H9 (cell line): ENCODE measurements at regions not wholly inside any gene's neighbourhood (a gene's known extent, or its start where the extent isn't known, plus 50 kb on each side); places are given as distances from the start of the nearest gene placed in this dataset.

Experiments
- DNase-seq: peaks from one replicate; pipeline ENCODE4 v3.0.0-alpha.2; 2017
- H2AFZ ChIP-seq: one replicate; pipeline ENCODE4 v1.6.1; 2013; ENCODE audit warnings: mild to moderate bottlenecking, low read length, control low read depth, moderate library complexity
- H2AK5ac ChIP-seq: 2 replicates; pipeline ENCODE4 v1.6.1; 2013; ENCODE audit warnings: low read length, control low read depth, mixed read lengths; ENCODE audit not compliant: insufficient read length
- H2BK120ac ChIP-seq: one replicate; pipeline ENCODE4 v1.6.1; 2013; ENCODE audit warnings: low read depth, mild to moderate bottlenecking, low read length, control low read depth, inconsistent platforms; ENCODE audit not compliant: poor library complexity, severe bottlenecking
- H2BK12ac ChIP-seq: 2 replicates; pipeline ENCODE4 v1.6.1; 2013; ENCODE audit warnings: low read length, control low read depth, mixed read lengths, low read depth; ENCODE audit not compliant: insufficient read length
- H2BK15ac ChIP-seq: 2 replicates; pipeline ENCODE4 v1.6.1; 2013; ENCODE audit warnings: low read depth, low read length, control low read depth
- H2BK20ac ChIP-seq: one replicate; pipeline ENCODE4 v1.6.1; 2013; ENCODE audit warnings: low read depth, mild to moderate bottlenecking, low read length, control low read depth, inconsistent platforms; ENCODE audit not compliant: poor library complexity, severe bottlenecking
- H2BK5ac ChIP-seq: 2 replicates; pipeline ENCODE4 v1.6.1; 2013; ENCODE audit warnings: low read length, control low read depth, mixed read lengths; ENCODE audit not compliant: insufficient read length
- H3K14ac ChIP-seq: 2 replicates; pipeline ENCODE4 v1.6.1; 2013; ENCODE audit warnings: low read length, control low read depth; ENCODE audit not compliant: insufficient read depth
- H3K18ac ChIP-seq: 2 replicates; pipeline ENCODE4 v1.6.1; 2013; ENCODE audit warnings: low read depth, mild to moderate bottlenecking, mixed read lengths, low read length, control low read depth; ENCODE audit not compliant: insufficient read length
- H3K23ac ChIP-seq: 2 replicates; pipeline ENCODE4 v1.6.1; 2013; ENCODE audit warnings: low read length, control low read depth, mixed read lengths, low read depth; ENCODE audit not compliant: insufficient read length
- H3K23me2 ChIP-seq: 2 replicates; pipeline ENCODE4 v1.6.1; 2013; ENCODE audit warnings: low read depth, mild to moderate bottlenecking, mixed read lengths, low read length, control low read depth; ENCODE audit not compliant: insufficient read length, poor library complexity, severe bottlenecking
- H3K27ac ChIP-seq: 2 replicates; pipeline ENCODE4 v1.5.1; 2013; ENCODE audit warnings: low read length, control low read depth, mixed read lengths, low read depth; ENCODE audit not compliant: insufficient read length
- H3K27me3 ChIP-seq: 2 replicates; pipeline ENCODE4 v1.6.1; 2013; ENCODE audit warnings: low read length, control low read depth, inconsistent platforms; ENCODE audit not compliant: insufficient read depth
- H3K4ac ChIP-seq: 2 replicates; pipeline ENCODE4 v1.6.1; 2013; ENCODE audit warnings: low read depth, mild to moderate bottlenecking, control low read depth, inconsistent platforms, low read length, moderate library complexity
- H3K4me1 ChIP-seq: 2 replicates; pipeline ENCODE4 v1.6.1; 2013; ENCODE audit warnings: low read length, control low read depth, inconsistent platforms; ENCODE audit not compliant: insufficient read depth
- H3K4me2 ChIP-seq: 2 replicates; pipeline ENCODE4 v1.6.1; 2013; ENCODE audit warnings: low read length, control low read depth, mixed read lengths; ENCODE audit not compliant: insufficient read length, insufficient read depth
- H3K56ac ChIP-seq: 2 replicates; pipeline ENCODE4 v1.6.1; 2013; ENCODE audit warnings: low read depth, mild to moderate bottlenecking, mixed read lengths, low read length, control low read depth; ENCODE audit not compliant: insufficient read length
- H3K79me1 ChIP-seq: 2 replicates; pipeline ENCODE4 v1.6.1; 2013; ENCODE audit warnings: low read depth, mild to moderate bottlenecking, moderate library complexity, low read length, control low read depth, inconsistent platforms; ENCODE audit not compliant: insufficient read depth, poor library complexity, severe bottlenecking
- H3K79me2 ChIP-seq: 2 replicates; pipeline ENCODE4 v1.6.1; 2013; ENCODE audit warnings: low read length, control low read depth, inconsistent platforms; ENCODE audit not compliant: insufficient read depth
- H3K9ac ChIP-seq: 2 replicates; pipeline ENCODE4 v1.6.1; 2013; ENCODE audit warnings: low read length, control low read depth, mixed read lengths; ENCODE audit not compliant: insufficient read length; ENCODE audit errors: extremely low read depth
- H3K9me3 ChIP-seq: one replicate; pipeline ENCODE4 v1.6.1; 2013; ENCODE audit warnings: low read depth, low read length, inconsistent platforms; ENCODE audit not compliant: control insufficient read depth
- H3T11ph ChIP-seq: one replicate; pipeline ENCODE4 v1.6.1; 2013; ENCODE audit warnings: mild to moderate bottlenecking, low read length, control low read depth, inconsistent platforms
- H4K20me1 ChIP-seq: one replicate; pipeline ENCODE4 v1.6.1; 2013; ENCODE audit not compliant: control insufficient read depth, insufficient read length, insufficient read depth
- H4K5ac ChIP-seq: 2 replicates; pipeline ENCODE4 v1.6.1; 2013; ENCODE audit warnings: low read depth, mild to moderate bottlenecking, mixed read lengths, low read length, control low read depth; ENCODE audit not compliant: insufficient read length
- H4K8ac ChIP-seq: replicated peaks from 2 replicates; pipeline ENCODE4 v1.6.1; 2013; ENCODE audit warnings: low read length, control low read depth, mixed read lengths, low read depth; ENCODE audit not compliant: insufficient read length
- H4K91ac ChIP-seq: 2 replicates; pipeline ENCODE4 v1.6.1; 2013; ENCODE audit warnings: low read depth, mild to moderate bottlenecking, moderate library complexity, mixed read lengths, low read length, control low read depth; ENCODE audit not compliant: insufficient read length
- H3K27ac Mint-ChIP-seq, 3 experiments: 2 replicates in 2 of 3; 3 replicates in 1 of 3; pipeline ENCODE4 v1.8.0; 2020 to 2021; ENCODE audit warnings: mixed read lengths in 3 of 3, mild to moderate bottlenecking in 1 of 3, moderate library complexity in 1 of 3
- H3K27me3 Mint-ChIP-seq: 2 replicates; pipeline ENCODE4 v1.8.0; 2021; ENCODE audit warnings: low read depth, mild to moderate bottlenecking, moderate library complexity, mixed read lengths
- H3K36me3 Mint-ChIP-seq, 3 experiments: 2 replicates in 2 of 3; 3 replicates in 1 of 3; pipeline ENCODE4 v1.8.0; 2020 to 2021; ENCODE audit warnings: low read depth in 3 of 3, mixed read lengths in 3 of 3; ENCODE audit not compliant: insufficient read depth in 1 of 3
- H3K4me1 Mint-ChIP-seq, 2 experiments: 2 replicates each; pipeline ENCODE4 v1.8.0; 2020; ENCODE audit warnings: mixed read lengths in 2 of 2
- H3K4me3 Mint-ChIP-seq, 2 experiments: 2 replicates in 1 of 2; 3 replicates in 1 of 2; pipeline ENCODE4 v1.8.0; 2020 to 2021; ENCODE audit warnings: mild to moderate bottlenecking in 2 of 2, mixed read lengths in 2 of 2, moderate library complexity in 1 of 2
- H3K9me3 Mint-ChIP-seq, 2 experiments: 2 replicates in 1 of 2; 3 replicates in 1 of 2; pipeline ENCODE4 v1.8.0; 2020; ENCODE audit warnings: mild to moderate bottlenecking in 2 of 2, mixed read lengths in 2 of 2, moderate library complexity in 1 of 2
- WGBS: extraction: QIAGEN DNeasy Blood & Tissue Kit; methylation state at CpG from one replicate; pipeline ENCODE4 v1.1.7; 2013; ENCODE audit warnings: missing lambda C conversion rate, low lambda C conversion rate, mixed read lengths; ENCODE audit not compliant: insufficient read length; ENCODE audit errors: extremely low coverage; 5-methylcytosine and 5-hydroxymethylcytosine counted together
- TF ChIP-seq, protein P1 (sequence below): fragments of 200-600 bp; sonication (generic); conservative IDR thresholded peaks from 3 replicates; pipeline ENCODE4 v1.8.0; 2021; ENCODE audit warnings: antibody characterized with exemption, mild to moderate bottlenecking

DNA sequence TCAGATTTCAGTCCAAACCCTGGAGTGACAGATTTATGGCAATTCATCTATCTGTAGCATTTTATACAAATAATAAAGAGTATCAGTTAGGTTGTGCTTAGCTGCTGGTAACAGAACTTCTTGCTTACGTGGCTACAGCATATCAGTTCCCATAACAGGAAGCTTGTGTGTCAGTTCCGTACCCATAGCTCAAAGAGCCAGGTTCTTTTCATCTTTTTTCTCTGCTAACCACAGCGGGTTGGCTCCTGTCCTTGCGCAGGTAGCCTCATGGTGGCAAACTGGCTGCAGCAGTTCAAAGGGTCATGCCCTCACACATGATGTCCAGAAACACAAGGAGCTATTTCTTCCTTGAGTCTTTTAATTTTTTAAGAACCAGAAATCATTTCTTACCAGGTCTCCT lies 1041.8 kb downstream of the GATA3 start:
- H3K23me2 ChIP-seq, result no peaks in the 10 kb centered on the region
- no peak for DNase-seq
- H3K14ac ChIP-seq, result no peak overlapping the region
- no peak overlapping the region for H2BK15ac ChIP-seq
- no peak overlapping the region for H3K56ac ChIP-seq
- no peak overlapping the region for H3K9ac ChIP-seq
- no peak overlapping the region for H3K23ac ChIP-seq
- TF ChIP-seq, protein P1, sequence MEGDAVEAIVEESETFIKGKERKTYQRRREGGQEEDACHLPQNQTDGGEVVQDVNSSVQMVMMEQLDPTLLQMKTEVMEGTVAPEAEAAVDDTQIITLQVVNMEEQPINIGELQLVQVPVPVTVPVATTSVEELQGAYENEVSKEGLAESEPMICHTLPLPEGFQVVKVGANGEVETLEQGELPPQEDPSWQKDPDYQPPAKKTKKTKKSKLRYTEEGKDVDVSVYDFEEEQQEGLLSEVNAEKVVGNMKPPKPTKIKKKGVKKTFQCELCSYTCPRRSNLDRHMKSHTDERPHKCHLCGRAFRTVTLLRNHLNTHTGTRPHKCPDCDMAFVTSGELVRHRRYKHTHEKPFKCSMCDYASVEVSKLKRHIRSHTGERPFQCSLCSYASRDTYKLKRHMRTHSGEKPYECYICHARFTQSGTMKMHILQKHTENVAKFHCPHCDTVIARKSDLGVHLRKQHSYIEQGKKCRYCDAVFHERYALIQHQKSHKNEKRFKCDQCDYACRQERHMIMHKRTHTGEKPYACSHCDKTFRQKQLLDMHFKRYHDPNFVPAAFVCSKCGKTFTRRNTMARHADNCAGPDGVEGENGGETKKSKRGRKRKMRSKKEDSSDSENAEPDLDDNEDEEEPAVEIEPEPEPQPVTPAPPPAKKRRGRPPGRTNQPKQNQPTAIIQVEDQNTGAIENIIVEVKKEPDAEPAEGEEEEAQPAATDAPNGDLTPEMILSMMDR, result no peak
- no peaks in the 10 kb centered on the region for H3K9me3 ChIP-seq
- no peaks in the 10 kb centered on the region for H3K79me1 ChIP-seq
- H2BK20ac ChIP-seq, result no peak overlapping the region
- no peak overlapping the region for H3K27ac ChIP-seq
- no peak overlapping the region for H2BK12ac ChIP-seq
- no peaks in the 10 kb centered on the region for H4K20me1 ChIP-seq
- no peak overlapping the region for H3T11ph ChIP-seq
- H3K27me3 ChIP-seq, result peaks cover 40% of the 10 kb centered on the region
- no peaks in the 10 kb centered on the region for H3K4me1 ChIP-seq
- H3K79me2 ChIP-seq, result no peaks in the 10 kb centered on the region
- H2AK5ac ChIP-seq, result no peak overlapping the region
- H4K5ac ChIP-seq, result no peak overlapping the region
- H3K9me3 Mint-ChIP-seq, result peaks cover 1 to 5% of the 10 kb centered on the region in 2 experiments; a peak in 2 of 5 replicates
- no peak overlapping the region for H3K4me3 Mint-ChIP-seq
- H4K8ac ChIP-seq, result no peak overlapping the region
- WGBS, result no CpG with 5 or more reads among the region's 4 CpGs
- no peak overlapping the region for H2AFZ ChIP-seq
- H3K36me3 Mint-ChIP-seq, result no peaks in the 10 kb centered on the region
- H2BK120ac ChIP-seq, result no peak overlapping the region
- H3K27me3 Mint-ChIP-seq, result peaks cover 93% of the 10 kb centered on the region
- H3K4me2 ChIP-seq, result no peak overlapping the region
- H3K18ac ChIP-seq, result no peak overlapping the region
- H3K4me1 Mint-ChIP-seq, result peaks cover 2 to 5% of the 10 kb centered on the region in 2 experiments; a peak in 2 of 4 replicates
- H3K4ac ChIP-seq, result no peak overlapping the region
- no peak overlapping the region for H4K91ac ChIP-seq
- H3K27ac Mint-ChIP-seq, result no peak overlapping the region
- no peak overlapping the region for H2BK5ac ChIP-seq
